Adrenal gland (tissue), 9 donors: ENCODE measurements at regions not wholly inside any gene's neighbourhood (a gene's known extent, or its start where the extent isn't known, plus 50 kb on each side); places are given as distances from the start of the nearest gene placed in this dataset.

Experiments
- DNase-seq, 7 donors: peaks; one replicate each; pipeline ENCODE4 v3.0.0-alpha.2; 2019 to 2020
- H3K27ac ChIP-seq, 5 donors: fragments of 200-600 bp; sonication (generic) in 4 of 5; 1 replicate in 3 of 5; 2 replicates in 2 of 5; pipeline versions ENCODE4 v1.5.1 to v1.8.0; 2016 to 2020; ENCODE audit warnings: mild to moderate bottlenecking in 1 of 5
- H3K27me3 ChIP-seq: fragments of 200-600 bp; 2 replicates; pipeline ENCODE4 v1.8.0; 2021
- H3K36me3 ChIP-seq, 2 donors: fragments of 200-600 bp; replicated peaks in 1 of 2; 1 replicate in 1 of 2; 2 replicates in 1 of 2; pipeline versions ENCODE4 v1.5.1 to v1.8.0; 2018 to 2022
- H3K4me1 ChIP-seq, 2 donors: fragments of 200-600 bp; replicated peaks in 1 of 2; 1 replicate in 1 of 2; 2 replicates in 1 of 2; pipeline versions ENCODE4 v1.5.1 to v1.8.0; 2018 to 2021
- H3K4me3 ChIP-seq, 4 donors: fragments of 200-600 bp; sonication (generic) in 3 of 4; one replicate each; pipeline ENCODE4 v1.5.1; 2016 to 2018
- H3K9me3 ChIP-seq, 3 donors: fragments of 200-600 bp; sonication (generic) in 1 of 3; replicated peaks in 1 of 3; 1 replicate in 2 of 3; 2 replicates in 1 of 3; pipeline versions ENCODE4 v1.5.1 to v1.8.0; 2016 to 2021
- POLR2A ChIP-seq, 2 donors: fragments of 450-650 bp; IDR thresholded peaks; one replicate each; pipeline ENCODE4 v1.6.1; 2017; ENCODE audit warnings: antibody characterized with exemption in 2 of 2, mild to moderate bottlenecking in 2 of 2, moderate library complexity in 1 of 2
- WGBS, 4 donors: extraction: QIAGEN DNeasy Blood & Tissue Kit in 2 of 4; methylation state at CpG; one replicate each; pipeline versions ENCODE4 v1.1.5 to v1.1.7; 2013 to 2017; 5-methylcytosine and 5-hydroxymethylcytosine counted together
- intact Hi-C, 2 donors: fragments of 100-400 bp; cut with DNase I; formaldehyde crosslinking; loops; one replicate each; pipeline versions ENCODE4 v1.14.1 to v1.15.0; 2022 to 2023
- TF ChIP-seq, protein P1 (sequence below), 6 experiments: fragments of 450-650 bp in 4 of 6; fragments of 200-600 bp in 2 of 6; sonication (generic) in 1 of 6; IDR thresholded peaks; 1 replicate in 5 of 6; 2 replicates in 1 of 6; pipeline versions ENCODE4 v1.5.1 to v1.8.0; 2016 to 2021; ENCODE audit warnings: antibody characterized with exemption in 6 of 6, mild to moderate bottlenecking in 2 of 6, moderate library complexity in 1 of 6
- donor health status: healthy with polysubstance abuse.
- donor health status: Bipolar disorder and iron deficiency.
- donor health status: DM: yes; HTN: yes; CAD: no.
- donor health status: DM: no; HTN: no; CAD: no.
- donor health status: DM: no; HTN: no; CAD: no.

DNA sequence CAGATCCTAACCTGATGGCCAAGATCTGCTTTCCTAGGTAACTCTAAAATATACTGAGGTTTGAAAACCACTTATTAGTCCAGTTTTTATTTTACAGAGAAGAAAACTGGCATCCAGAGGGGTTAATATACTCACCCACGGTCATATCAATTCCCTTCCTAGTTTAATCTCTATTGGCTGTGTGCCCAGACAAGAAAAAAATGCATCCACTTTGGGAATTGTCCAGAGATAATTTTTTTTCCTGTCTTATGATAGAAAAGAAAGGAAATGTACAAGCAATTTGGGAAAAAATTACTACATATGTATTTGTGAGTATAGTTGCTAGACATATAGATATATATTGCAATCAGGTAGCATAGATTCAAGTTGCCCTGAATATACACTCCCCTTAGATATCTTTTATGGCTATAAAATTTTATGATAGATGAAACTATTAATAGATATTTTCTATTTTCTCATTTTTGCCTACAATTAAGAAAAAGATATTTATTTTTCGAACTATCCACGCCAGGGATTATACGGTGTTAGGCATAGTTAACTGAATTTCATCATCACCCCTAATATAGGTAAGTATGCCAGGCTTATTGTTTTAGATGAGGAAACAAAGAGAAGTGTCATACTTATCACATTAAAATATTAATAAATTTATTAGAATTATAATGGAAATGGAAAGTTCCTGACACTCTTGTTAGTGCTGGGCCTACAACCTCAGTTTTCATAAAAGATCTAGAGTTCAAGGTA lies 100.5 kb upstream of the SLC38A2 start:
- peak overlapping the region in 1 of 4 donors; percentile 16 for H3K4me3 ChIP-seq
- intact Hi-C loops: no loop called here
- H3K4me1 ChIP-seq: peaks cover 29 to 48% of the 10 kb centered on the region in 2 donors
- no peaks in the 10 kb centered on the region for H3K9me3 ChIP-seq
- no peaks in the 10 kb centered on the region for H3K36me3 ChIP-seq
- H3K27ac ChIP-seq: peak overlapping the region; percentile 62 to 89 (median 82)
- DNase-seq: peak in 5 of 7 donors; percentile 35 to 54 (median 44)
- WGBS, 4 donors: 18 to 23% (median 21%) methylated on average over 4 of the region's 4 CpGs
- TF ChIP-seq, protein P1, sequence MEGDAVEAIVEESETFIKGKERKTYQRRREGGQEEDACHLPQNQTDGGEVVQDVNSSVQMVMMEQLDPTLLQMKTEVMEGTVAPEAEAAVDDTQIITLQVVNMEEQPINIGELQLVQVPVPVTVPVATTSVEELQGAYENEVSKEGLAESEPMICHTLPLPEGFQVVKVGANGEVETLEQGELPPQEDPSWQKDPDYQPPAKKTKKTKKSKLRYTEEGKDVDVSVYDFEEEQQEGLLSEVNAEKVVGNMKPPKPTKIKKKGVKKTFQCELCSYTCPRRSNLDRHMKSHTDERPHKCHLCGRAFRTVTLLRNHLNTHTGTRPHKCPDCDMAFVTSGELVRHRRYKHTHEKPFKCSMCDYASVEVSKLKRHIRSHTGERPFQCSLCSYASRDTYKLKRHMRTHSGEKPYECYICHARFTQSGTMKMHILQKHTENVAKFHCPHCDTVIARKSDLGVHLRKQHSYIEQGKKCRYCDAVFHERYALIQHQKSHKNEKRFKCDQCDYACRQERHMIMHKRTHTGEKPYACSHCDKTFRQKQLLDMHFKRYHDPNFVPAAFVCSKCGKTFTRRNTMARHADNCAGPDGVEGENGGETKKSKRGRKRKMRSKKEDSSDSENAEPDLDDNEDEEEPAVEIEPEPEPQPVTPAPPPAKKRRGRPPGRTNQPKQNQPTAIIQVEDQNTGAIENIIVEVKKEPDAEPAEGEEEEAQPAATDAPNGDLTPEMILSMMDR (IDR thresholded peaks at IDR 0.05): no peak
- TF ChIP-seq POLR2A (IDR thresholded peaks at IDR 0.05): no peak
- H3K27me3 ChIP-seq: no peaks in the 10 kb centered on the region

DNA sequence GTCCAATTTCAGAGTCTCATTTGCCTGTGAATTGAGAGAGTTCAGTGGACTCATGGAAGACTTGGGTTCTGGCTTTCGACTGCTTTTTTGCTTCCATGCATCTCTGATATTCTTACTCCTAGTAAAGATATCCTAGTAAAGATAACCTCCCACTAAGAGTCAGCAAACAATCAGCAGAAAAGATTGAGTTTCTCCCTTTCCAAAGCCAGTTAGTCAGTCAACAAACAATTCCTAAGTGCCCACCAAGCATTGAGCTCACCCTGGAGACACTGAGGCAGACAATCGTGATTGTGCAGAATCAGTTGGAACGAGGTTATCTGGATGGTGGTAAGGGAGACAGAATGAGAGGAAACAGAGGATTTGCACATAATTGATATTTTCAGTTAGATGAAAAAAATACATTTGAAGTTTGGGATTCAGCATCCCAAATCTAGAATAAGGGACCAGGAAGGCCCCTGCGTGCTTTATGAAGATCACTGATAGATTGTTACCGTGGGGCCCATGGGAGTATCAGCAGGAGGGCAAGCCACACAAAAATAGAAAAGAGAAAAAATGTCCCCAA lies 99.7 kb upstream of the SLC38A2 start:
- Histone ChIP-seq H3K36me3 (no peaks in the 10 kb centered on the region), H3K27me3 (no peaks in the 10 kb centered on the region), H3K4me3 (no peak overlapping the region), H3K9me3 (no peaks in the 10 kb centered on the region), H3K27ac (peak overlapping the region in 1 of 5 donors; percentile 85), H3K4me1 (peaks cover 29 to 48% of the 10 kb centered on the region in 2 donors)
- intact Hi-C loops: no loop called here
- no peak for TF ChIP-seq POLR2A (IDR thresholded peaks at IDR 0.05)
- TF ChIP-seq, protein P1 (IDR thresholded peaks at IDR 0.05): no peak
- WGBS, 4 donors: 80 to 85% (median 82%) methylated on average over 5 of the region's 5 CpGs
- DNase-seq: no peak

DNA sequence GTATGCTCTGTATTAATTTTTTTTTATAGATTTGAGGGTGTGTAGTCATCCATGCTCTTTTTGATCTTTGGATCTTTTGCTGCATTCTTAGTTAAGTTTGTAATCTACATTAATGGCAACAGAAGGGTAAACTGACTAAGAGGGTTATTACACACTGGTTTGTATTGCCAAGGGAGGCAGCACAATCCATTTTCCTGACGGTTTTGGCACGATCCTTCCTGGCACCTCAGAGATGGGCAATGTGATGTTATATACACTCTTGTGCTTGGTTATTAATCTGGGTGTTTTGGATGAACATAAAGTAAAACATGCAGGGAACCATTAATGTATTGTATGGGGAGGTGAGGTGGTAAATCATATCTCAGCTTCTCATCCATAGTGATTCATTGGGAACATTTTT lies 98.8 kb upstream of the SLC38A2 start:
- peaks cover 29 to 48% of the 10 kb centered on the region in 2 donors for H3K4me1 ChIP-seq
- H3K27me3 ChIP-seq: no peaks in the 10 kb centered on the region
- no peaks in the 10 kb centered on the region for H3K36me3 ChIP-seq
- H3K4me3 ChIP-seq: no peak overlapping the region
- intact Hi-C loops: no loop called here
- no peak for TF ChIP-seq POLR2A (IDR thresholded peaks at IDR 0.05)
- TF ChIP-seq, protein P1 (IDR thresholded peaks at IDR 0.05): no peak
- 56 to 72% (median 60%) methylated on average over 2 of the region's 2 CpGs for WGBS, 4 donors
- H3K27ac ChIP-seq: no peak overlapping the region
- no peaks in the 10 kb centered on the region for H3K9me3 ChIP-seq
- no peak for DNase-seq

DNA sequence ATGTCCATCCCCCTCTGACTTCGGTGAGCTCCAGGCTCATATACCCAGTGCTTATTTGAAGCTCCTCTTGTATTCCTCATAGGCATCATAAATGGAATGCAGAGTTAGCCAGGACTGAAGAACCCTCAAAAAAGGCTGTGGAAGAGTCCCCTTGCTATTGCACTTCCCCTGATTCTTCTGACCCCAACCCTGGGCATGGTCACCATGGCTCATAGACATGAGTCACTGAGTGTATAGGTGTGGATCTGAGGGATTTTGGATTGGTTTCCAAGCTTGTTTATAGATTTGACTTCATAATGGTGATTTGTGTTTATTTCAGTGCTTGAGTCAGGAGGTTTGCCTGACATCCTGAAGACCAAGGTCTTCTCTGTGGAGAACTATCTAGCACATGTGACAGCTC lies 98.4 kb upstream of the SLC38A2 start:
- 70 to 95% (median 90%) methylated on average over 1 of the region's 1 CpG for WGBS, 4 donors

More for the DNA sequence above, 98.4 kb upstream of the SLC38A2 start:
- Histone ChIP-seq H3K36me3 (no peaks in the 10 kb centered on the region), H3K9me3 (no peaks in the 10 kb centered on the region), H3K27ac (no peak overlapping the region), H3K27me3 (no peaks in the 10 kb centered on the region), H3K4me3 (no peak overlapping the region), H3K4me1 (peaks cover 29 to 48% of the 10 kb centered on the region in 2 donors)
- intact Hi-C loops: no loop called here
- no peak for TF ChIP-seq POLR2A (IDR thresholded peaks at IDR 0.05)
- TF ChIP-seq, protein P1 (IDR thresholded peaks at IDR 0.05): no peak
- DNase-seq: no peak
